Renal cortical epithelial cell (primary cell): ENCODE measurements at regions not wholly inside any gene's neighbourhood (a gene's known extent, or its start where the extent isn't known, plus 50 kb on each side); places are given as distances from the start of the nearest gene placed in this dataset.
"Not testable (repeated sequence)": the region's sequence is repeated elsewhere in the genome, so short reads cannot be mapped to it uniquely, and the experiment has no call there.

Experiments
- DNase-seq: peaks from one replicate; pipeline ENCODE4 v3.0.0-alpha.2; 2011; ENCODE audit warnings: low read depth

DNA sequence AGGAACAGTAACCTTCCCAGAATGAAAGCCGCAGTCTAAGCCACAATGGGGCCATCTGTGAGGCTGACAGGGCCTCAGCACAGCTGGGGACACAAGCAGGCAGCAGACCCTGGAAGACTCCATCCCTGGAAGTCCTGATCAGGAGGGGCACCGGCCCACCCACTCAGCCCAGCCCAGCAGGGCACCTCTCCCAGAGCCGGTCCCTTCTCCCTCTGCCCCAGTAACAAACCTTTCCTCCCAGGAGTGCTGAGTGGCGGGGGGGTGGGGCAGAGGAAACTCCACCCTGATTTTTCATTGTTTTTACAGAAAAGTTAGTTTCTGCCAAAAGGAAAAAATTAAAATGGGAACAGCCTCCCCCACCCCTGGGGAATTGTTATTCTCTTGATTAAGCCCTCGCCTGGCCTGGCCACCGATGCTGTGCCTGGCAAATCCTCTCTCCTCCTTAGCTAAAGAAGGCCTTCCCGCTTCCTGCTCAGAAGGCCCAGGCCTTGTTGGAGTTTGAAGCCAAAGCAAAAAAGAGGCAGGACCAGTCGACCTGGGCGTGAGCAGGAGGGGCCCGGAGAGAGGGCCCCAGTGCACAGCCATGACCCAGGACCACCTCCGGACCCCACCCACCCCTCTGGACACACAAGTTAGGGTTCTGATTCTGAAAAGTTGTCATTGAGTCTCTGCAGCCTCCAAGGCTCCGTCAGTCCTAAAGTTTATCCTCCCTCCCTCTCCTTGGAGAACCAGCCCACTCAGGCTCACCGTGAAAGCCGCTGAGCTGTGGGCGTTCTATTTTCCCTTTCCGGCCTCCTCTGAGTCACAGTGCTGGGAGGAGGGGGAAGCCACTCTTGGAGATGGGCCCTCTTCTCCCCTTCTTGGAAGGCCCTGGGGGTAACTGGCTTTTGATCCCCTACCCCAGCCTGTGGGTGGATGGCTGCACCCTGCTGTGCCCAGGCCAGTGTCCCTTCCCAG, 128.4 kb upstream of the TNRC6C start:
- peak; percentile 18 for DNase-seq

DNA sequence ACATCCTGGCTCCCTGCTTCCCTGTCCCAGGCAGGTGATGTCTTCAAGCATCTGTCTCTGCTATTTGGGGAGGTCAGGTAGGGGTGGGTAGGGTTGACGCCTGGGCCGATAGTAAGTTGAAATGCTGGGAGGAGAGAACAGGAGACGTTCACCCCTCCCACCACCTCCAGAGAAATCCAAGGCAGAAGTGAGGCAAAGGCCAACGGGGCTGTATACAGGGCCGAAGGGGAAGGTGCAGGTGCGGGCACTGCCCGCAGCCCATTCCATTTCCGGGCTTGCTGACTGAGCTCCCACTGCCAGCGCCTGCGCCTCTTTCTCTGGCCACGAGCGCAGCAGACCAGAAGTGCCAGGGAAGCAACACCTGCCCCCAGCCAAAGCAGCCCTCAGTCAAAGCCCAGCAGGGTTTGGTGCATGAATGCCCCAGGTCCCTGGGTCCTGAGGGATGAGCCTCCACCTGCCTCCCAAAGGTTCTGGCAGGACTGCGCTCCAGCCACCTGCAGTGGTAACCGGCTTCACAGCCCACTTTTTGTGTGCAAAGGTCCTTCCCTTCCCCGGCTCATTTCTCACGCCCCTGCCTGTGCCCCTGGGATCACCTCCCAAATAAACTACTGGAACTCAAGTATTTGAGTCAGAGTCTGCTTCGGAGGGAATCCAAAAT, 127.6 kb upstream of the TNRC6C start:
- DNase-seq: no peak

GRCh38 chr17:77831474-77832179, 126.9 kb upstream of the TNRC6C start:
- peak; percentile 61 for DNase-seq

- DNase-seq: no peak
Observed at GRCh38 chr17:77832180-77832560, 126.3 kb upstream of the TNRC6C start.

DNA sequence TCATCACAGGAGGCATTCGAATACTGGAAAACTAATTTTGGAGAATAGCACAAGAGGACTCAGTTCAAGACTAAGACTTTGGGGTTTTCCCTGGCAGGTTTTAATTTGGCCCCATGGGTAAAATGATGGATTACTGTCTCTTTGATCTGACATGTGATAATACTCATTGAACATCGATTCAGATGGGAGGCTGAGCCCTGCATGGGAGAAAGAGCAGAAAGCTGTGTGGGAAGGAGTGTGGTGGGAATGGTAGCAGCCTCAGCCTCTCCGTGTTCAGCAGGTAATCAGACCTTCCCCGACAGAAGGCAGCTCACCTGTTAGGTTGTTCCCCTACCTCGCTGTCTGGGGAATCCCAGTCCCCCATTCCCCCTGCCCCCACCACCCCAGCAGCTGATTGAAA, 124.7 kb upstream of the TNRC6C start:
- DNase-seq: no peak

DNA sequence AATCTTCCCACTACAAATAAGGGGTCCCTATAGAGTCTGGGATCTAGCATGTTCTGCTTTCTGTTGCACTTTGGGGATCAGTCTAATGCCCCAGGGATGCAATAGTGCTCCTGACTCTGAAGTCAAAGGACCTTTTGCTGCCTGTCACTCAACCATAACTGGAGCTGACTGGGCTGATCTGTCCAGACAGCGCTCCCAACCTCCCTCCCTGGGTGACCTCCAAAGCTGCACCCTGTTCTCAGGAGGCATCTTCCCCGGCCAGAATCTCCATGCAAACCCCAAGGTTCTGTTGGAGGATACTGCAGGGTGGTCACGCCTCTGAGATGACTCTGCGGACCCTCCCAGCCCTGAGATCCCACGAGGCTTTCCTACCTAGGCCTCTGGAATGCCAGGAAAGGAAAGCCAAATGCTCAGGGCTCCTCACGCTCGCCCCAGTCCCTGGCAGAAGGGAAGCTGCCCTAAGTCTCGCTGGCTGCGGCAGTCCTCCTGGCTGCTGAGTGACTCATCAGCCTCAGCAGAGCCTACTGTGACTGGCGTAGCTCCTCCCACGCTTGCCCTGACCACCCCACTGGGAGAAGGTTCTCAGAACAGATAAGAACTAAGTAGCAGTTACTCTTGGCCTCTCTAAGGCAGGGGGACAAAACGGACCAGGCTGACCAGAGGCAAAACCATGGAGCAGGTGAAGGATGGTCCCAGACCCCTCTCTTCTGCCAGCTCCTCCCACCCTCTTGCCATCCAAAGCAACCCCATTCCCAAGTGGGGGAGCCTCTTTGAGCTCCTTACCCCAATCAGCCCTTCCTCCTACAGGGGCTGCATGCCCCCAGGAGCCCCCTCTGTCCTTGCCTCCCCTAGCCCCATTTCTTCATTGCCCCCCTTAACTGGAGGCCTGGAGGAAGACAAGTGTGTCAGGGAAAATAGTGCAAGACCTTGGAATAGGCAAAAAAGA, 124.1 kb upstream of the TNRC6C start:
- peak; percentile 65 for DNase-seq

GRCh38 chr17:77836557-77837041, 121.9 kb upstream of the TNRC6C start:
- peak; percentile 68 for DNase-seq

DNA sequence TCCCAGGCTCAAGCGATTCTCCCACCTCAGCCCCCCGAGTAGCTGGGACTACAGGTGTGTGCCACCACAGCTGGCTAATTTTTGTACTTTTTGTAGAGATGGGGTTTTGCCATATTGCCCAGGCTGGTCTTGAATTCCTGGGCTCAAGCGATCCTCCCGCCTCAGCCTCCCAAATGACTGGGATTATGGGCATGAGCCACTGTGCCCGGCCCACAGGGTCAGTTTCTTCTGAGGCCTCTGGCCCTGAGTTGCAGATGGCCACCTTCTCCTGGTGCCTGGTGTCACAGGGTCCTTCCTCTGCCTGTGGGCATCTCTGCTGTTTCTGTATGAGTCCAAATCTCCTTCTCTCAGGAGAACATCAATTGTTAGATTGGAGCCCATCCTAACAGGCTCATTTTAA, 121.4 kb upstream of the TNRC6C start:
- DNase-seq: not testable (repeated sequence)

DNA sequence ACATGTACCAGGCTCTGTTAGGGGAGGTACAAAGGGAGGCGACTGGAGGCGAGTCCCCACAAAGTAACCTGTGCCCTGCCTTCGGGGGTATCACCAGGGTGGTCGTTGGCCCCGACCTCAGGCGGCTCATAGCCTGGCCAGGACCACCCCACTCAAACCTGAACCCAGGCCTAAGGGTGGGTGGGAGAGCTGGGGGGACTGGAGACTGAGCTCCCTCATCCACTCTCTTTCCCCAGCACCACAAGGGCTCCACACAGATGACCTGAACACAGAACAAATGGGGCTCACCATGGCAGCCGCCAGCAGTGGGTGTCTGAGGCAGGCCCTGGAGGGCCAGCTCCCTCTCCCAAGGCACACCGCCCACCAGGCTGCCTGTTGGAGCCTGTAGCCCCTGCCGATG, 120.6 kb upstream of the TNRC6C start:
- DNase-seq: no peak

DNA sequence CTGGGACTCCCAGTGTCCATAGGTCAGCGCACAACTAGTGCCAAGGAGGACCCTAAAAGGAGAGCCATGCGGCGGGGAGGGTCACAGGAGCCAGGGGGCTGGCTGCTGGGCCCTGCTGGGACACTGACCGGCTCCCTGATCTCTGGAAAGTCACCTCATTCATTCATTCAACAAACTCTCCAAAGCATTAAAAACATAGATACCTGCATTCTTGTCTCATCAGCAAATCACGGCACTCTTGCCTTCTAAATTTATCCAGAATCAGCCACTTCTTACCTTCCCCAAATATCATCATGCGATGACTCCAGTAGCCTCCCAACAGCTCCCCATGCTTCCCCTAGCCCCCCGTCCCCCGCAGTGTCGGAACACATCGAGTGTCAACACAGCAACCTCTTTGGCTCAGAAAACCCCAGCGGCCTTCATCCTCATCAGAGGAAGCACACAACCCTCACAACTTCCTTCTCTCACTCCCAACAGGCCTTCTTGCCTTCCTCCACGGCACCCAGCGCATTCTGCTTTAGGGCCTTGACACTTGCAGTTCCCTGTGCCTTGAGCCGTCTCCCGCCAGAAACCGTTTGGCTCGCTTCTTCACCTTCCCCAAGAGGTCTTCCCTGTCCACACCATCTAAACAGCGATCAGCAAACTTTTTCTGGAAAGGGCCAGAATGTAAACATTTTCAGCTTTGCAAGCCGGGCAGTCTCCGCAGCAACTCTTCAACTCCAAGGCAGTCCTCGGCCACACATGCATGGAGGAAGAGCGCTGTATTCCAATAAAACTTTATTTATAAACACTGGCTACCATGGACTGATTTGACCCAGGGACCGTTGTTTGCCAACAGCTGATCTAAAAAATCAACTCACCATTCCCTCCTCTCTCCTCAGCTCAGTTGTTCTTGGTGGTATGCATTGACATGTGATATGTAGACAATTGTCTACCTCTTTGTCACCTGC, 119.5 kb upstream of the TNRC6C start:
- no peak for DNase-seq

- DNase-seq: no peak
Observed at GRCh38 chr17:77839698-77840512, 118.6 kb upstream of the TNRC6C start.

GRCh38 chr17:77840513-77841165, 117.9 kb upstream of the TNRC6C start:
- no peak for DNase-seq

GRCh38 chr17:77841742-77842527, 116.6 kb upstream of the TNRC6C start:
- DNase-seq: no peak

GRCh38 chr17:77842528-77843147, 115.9 kb upstream of the TNRC6C start:
- DNase-seq: peak; percentile 31

- peak; percentile 50 for DNase-seq
Observed at GRCh38 chr17:77843255-77843895, 115.1 kb upstream of the TNRC6C start.

DNA sequence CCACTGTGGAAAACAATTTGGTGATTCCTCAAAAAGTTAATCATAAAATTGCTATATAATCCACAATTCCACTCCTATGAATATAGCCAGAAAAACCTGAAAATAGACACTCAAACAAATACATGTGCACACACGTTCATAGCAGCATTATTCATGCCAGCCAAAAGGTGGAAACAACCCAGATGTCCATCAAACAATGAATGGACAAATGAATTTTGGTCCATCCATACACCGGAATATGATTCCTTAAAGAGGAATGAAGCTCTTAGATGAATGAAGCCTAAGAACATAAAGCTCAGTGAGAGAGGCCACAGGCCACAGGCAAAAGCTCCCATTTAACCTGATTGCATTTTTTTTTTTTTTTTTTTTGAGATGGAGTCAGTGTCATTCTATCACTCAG, 114.6 kb upstream of the TNRC6C start:
- DNase-seq: no peak

- no peak for DNase-seq
Observed at GRCh38 chr17:77844681-77845080, 113.8 kb upstream of the TNRC6C start.
